ENCODE measurements at regions not wholly inside any gene's neighbourhood (a gene's known extent, or its start where the extent isn't known, plus 50 kb on each side); places are given as distances from the start of the nearest gene placed in this dataset.
A peak's percentile ranks its signal among the peaks of the same experiment; 100 is the strongest.
"Not testable (repeated sequence)": the region's sequence is repeated elsewhere in the genome, so short reads cannot be mapped to it uniquely, and the experiment has no call there.

- no peak for DNase-seq
These were observed 89.8 kb upstream of the MAP3K7 start for GRCh38 chr6:90676516-90677300.

GRCh38 chr6:90675107-90675506 is 88.2 kb upstream of the MAP3K7 start:
- DNase-seq: not testable (repeated sequence)

DNA sequence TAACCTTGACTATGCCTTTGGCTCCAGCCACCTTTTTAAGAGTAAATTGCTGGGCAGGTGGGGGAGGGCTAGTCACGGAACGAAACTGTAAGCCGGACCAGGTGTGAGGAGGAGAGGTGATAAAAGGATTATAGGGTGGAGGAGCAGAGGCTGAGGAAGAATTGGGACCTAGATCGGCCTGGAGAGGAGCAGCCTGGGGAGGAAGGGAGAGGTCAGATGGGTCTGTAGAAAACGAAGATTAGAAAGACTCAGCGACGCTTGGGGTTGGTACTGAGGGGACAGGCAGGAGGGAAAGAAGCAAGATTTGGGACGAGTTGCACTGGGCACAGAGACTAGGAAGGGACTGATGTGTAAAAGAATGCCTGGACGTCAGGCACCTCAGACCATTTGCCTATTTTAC is 87.2 kb upstream of the MAP3K7 start:
- not testable (repeated sequence) for DNase-seq

DNA sequence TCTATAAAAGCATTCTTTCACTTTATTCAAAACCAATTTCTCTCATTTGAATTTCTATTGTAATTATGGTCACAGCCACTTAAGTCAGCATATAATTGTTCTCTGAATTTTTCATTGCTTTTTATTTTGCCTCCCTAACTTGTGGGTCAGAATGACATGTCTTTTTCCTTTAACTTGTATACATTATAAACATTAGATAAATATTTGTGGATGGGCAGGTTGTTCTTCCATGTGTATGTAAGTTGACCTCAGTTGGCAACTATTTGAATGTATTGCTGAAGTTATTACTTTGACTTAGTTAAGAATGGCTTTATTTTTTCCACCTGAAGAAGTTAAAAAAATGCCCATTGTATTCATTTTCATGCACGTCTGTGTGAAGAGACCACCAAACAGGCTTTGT is 83.0 kb upstream of the MAP3K7 start:
- DNase-seq: no peak

DNA sequence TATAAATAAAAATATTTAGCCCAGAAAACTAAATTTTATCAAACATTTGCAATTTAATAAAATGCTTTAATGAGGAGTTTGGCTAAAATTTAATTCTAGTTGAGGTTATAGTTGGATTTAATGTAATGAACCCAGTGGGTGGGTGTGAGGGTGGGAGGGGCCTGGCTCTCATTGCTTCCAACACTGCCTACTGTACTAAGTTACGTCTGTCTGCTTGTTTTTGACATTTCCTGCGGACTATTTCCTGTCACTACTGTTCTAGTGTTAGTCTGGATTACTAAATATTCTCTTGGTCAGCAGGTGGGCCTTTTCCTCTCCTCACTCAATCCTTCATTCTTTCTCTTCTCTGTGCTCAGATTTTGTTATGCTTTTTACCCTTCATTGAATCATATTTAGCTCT is 82.5 kb upstream of the MAP3K7 start:
- DNase-seq: peak in 1 of 2 donors; percentile 8

DNA sequence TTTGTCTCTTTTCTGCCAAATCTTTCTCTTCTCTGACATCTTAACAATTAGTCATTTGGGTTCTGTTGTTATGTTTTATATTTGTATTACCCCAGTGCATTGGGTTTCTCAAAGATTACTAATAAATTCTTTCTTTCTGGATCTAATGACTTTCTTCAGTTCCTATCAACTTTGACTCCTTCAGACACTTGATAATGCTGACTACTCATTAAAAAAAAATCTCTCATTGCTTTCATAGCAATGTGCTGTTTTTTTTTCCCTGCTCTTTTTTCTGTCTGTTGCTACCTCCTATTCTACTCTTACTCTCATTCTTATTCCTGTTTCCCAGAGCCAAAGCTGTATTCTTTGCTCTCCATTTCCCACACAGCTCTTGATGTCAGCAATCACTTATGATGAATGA is 81.3 kb upstream of the MAP3K7 start:
- no peak for DNase-seq

- DNase-seq: no peak
These were observed 77.0 kb upstream of the MAP3K7 start for GRCh38 chr6:90663873-90664272.

DNA sequence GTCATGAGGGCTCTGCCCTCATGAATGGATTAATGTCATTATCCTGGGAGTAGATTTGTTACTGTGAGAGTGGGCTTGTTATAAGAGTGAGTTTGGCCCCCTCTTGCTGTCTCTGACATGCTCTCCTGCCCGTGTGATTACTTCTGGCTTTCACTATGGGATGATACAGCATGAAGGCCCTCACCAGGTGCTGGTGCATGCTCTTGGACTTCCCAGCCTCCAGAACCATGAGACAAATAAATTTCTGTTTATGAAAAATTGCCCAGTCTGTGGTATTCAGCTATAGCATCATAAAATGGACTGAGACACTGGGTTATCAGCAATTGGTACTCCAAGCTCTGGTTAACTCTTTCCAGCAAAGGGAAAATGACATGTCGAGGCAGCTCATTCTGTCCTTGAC is 76.2 kb upstream of the MAP3K7 start:
- no peak for DNase-seq

DNA sequence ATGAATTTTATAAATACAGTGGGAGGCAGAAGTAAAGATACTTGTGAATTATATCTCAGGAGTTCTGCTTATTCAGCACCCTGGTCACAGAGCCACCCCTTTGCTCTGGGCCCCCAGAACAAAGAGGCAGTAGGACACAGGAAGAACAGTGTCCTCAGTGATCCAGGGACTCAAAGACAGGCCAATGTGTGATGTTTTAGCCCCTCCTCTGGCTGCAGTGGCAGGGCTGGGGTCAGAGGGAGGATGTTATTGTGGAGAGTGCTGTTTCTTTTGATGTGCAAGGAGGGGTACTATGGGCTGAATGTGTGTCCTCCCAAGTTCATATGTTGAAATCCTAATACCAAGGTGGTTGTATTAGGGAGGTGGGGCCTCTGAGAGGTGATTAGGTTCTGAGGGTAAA is 74.1 kb upstream of the MAP3K7 start:
- no peak for DNase-seq

DNA sequence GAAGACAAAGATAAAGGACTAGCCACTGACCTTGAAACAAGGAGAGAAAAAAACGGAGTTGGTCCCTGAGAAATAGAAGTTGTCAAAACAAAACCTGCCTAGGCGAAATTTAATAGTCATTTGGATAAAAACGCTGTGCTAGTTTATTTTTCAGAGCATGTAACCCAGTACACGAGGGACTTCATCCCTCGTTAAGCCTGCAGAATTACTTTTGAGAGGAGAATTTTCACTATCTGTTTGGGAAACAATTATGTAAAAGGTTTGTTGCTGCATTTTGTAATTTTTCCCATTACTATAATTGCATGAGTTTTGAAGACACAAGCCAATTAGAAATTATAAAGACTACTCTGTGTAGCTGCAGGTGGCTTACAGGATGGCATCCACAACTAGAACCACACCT is 71.6 kb upstream of the MAP3K7 start:
- no peak for DNase-seq

- DNase-seq: no peak
These were observed 69.5 kb upstream of the MAP3K7 start for GRCh38 chr6:90656325-90656724.

- no peak for DNase-seq
These were observed 67.9 kb upstream of the MAP3K7 start for GRCh38 chr6:90654806-90655205.

DNA sequence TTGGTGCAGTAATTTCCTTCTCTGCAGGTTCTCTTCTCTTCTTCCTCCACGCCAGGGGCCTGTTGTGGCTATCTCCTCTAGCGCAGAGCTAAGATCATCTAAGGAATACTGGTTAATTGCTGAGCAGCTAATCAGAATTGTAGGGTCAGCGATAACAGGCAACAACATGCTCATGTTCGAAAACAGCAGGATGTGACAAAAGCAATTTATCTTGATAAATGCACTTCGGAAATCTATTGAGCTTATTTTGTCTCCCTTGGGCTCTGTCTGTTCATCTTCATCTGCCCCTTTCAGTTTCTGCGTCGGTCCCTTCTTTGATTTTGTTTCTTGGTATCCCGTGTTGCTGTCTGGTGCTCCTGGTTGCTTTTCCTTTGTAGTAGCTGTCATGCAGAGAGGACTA is 67.3 kb upstream of the MAP3K7 start:
- no peak for DNase-seq

DNA sequence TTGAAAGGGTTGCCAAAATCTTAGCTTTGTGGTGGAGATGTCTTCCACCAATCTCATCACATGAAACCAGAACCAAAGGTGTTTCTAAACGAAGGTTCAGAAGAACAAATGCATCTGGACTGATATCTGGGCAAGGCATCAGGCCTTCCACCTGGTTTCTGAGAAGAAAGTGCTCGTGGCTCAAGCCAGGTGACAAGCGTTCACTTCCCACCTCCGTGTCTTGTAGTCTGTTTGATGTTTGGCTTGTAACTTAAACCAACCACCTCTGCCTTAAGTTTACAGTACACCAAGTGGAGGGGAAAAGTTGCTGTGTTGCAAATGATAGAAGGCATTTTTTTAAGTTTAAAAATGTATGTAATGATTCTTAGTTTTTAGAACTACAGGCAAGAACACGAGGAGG is 66.9 kb upstream of the MAP3K7 start:
- DNase-seq: no peak

GRCh38 chr6:90650041-90650940 is 63.4 kb upstream of the MAP3K7 start:
- no peak for DNase-seq

DNA sequence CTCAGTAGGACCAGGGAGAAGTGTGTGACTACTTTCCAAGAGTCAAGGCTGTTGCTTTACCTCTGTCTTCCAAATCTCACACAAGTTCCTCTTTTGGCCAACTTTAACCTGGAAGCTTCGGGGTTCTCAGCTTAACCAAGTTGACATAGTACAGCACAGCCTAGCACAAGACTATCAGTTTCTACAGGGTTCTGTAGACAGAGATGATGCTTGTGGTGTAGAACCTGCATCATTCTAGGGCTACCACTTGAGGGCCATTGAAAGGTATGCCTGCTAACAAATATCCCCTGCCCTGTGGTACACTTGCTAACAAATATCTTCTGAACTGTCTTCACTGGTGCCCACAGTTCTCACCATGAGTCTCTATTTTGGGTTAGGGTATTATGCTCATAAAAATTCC is 62.0 kb upstream of the MAP3K7 start:
- DNase-seq: no peak

DNA sequence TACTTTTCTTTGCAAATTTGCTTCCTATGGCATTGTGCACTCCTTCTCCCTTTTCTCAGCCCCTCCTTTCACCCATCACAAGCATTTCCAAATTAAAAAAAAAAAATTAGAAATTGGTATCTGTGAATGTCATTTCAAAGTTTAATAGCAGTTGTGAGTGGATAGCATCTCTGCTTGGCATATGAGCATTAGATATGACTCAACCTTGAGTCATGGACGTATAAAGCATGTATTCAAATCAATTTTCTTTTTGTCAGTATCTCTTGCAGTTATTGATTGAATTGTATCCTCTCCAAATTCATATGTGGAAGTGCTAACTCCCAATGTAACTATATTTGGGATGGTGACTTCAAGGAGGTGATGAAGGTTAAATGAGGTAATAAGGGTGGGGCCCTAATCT is 60.1 kb upstream of the MAP3K7 start:
- DNase-seq: no peak

DNA sequence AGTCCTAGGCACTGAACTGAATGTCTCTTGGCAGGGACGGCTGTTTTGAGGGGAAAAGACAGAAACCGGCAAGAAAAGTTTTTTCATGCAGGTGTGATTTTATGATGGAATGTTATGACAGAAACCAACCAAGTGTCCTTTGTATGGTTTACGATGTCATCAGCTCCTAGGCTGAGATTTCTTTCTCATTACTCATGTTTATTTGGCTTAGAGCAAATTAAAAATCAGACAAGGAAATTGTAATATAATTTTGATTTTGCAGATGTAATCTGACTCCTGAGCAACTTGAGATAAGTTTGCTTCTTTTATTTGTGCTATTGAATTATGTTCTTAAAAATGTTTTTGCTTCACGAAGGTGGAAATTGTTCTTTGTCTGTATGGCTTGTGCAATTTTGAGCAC is 58.8 kb upstream of the MAP3K7 start:
- no peak for DNase-seq

GRCh38 chr6:90644492-90644891 is 57.6 kb upstream of the MAP3K7 start:
- DNase-seq: no peak

DNA sequence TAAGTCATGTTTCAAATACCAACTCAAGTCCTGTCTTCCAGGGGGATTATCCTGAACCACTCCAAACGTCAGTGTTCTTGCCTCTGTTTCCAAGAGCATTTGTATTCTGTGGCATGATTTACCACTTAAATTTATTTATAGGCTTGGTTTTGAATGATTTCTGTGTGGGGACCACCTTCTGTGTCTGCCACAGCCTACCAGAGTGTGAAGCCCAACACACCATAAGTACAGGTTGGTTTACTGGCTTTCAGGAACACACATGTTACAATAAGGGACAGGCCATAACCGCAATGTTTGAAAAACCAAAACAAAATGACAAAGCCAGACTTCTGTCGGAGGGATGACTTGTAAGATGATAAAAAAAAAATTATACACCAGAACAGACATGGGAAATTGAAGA is 56.5 kb upstream of the MAP3K7 start:
- no peak for DNase-seq

DNA sequence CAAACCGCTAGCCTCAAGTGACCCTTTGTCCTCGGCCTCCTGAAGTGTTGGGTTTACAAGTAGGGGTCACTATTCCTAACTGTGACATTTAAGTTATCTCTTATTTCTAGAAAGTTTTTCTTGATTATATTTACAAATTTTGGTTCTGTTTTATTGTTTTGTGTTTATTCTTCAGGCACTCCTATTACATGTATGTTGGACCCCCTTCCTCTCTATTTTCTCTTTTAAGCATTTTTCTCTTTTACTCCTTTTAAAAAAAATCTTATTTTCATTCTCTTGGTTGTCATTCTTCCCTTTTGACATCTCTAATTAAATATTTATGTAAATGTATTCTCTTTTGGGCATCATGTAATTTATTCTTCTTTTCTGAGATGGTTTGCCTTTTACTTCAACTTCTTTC is 50.4 kb upstream of the MAP3K7 start:
- DNase-seq: no peak

All from right lung (tissue), 2 donors.